Ishikawa (cell line): ENCODE measurements at regions not wholly inside any gene's neighbourhood (a gene's known extent, or its start where the extent isn't known, plus 50 kb on each side); places are given as distances from the start of the nearest gene placed in this dataset.

Experiments used
- TEAD4 ChIP-seq: IDR thresholded peaks from 2 replicates; pipeline ENCODE4 v1.6.1; 2012
- YY1 ChIP-seq: IDR thresholded peaks from 2 replicates; pipeline ENCODE4 v1.6.1; 2012; ENCODE audit warnings: low read depth
- TF ChIP-seq, protein P1 (sequence below): IDR thresholded peaks from 2 replicates; pipeline ENCODE4 v1.6.1; 2012

DNA sequence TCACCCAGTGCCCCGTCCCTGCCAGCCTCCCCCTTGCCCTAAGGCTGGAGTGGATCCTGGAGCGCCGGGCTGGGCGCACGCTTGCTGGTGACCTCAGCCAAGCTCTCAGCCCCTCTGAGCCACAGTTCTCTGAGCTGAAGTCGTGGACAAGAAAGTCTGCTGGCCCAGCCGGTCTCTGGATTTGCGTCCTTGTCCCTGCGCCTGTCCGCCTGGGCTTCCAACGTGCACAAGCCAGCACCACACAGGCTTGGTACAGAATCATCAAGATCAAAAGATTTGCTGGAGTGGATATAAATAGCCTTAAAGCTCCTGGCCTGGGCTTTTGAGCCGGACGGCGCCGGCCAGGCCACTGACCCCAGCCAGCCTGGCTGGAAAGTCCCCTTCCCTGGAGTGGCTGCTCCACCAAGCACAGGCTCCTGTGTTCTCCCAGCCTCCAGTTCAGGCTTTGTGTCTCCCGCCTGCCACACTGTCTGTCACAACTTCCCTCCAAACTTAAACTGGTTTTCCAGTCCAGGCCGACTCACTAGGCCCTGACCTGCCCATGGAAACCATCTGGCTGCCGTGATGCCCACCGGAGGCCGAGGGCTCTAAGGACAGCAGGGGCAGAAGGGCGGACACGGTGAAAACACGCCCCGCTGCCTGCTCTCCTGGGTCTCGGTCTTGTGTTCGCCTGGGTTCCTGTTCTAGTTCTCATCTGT lies 156.2 kb downstream of the NUP210 start:
- TF ChIP-seq TEAD4 (no peak), YY1 (no peak)
- TF ChIP-seq, protein P1, sequence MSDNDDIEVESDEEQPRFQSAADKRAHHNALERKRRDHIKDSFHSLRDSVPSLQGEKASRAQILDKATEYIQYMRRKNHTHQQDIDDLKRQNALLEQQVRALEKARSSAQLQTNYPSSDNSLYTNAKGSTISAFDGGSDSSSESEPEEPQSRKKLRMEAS, result no peak
